ENCODE measurements at regions not wholly inside any gene's neighbourhood (a gene's known extent, or its start where the extent isn't known, plus 50 kb on each side); places are given as distances from the start of the nearest gene placed in this dataset.

- WGBS, result 87% methylated on average over 5 of the region's 5 CpGs
- no peak for TF ChIP-seq MAX (IDR thresholded peaks at IDR 0.05)
- no peak for TF ChIP-seq SP1 (IDR thresholded peaks at IDR 0.05)
- TF ChIP-seq GABPA (IDR thresholded peaks at IDR 0.05 in 1 of 2, conservative IDR thresholded peaks at IDR 0.05 in 1 of 2), result no peak
- TF ChIP-seq TAF1 (conservative IDR thresholded peaks at IDR 0.05), result no peak
- no peak for TF ChIP-seq YY1 (IDR thresholded peaks at IDR 0.05)
- no peak for TF ChIP-seq EGR1 (IDR thresholded peaks at IDR 0.05; ENCODE audit: low read depth in 2 of 2)
- TF ChIP-seq RAD21 (IDR thresholded peaks at IDR 0.05), result no peak
- TF ChIP-seq ATF3 (IDR thresholded peaks at IDR 0.05), result no peak
- no peak for TF ChIP-seq FOXA2 (IDR thresholded peaks at IDR 0.05)
- TF ChIP-seq, protein P1, sequence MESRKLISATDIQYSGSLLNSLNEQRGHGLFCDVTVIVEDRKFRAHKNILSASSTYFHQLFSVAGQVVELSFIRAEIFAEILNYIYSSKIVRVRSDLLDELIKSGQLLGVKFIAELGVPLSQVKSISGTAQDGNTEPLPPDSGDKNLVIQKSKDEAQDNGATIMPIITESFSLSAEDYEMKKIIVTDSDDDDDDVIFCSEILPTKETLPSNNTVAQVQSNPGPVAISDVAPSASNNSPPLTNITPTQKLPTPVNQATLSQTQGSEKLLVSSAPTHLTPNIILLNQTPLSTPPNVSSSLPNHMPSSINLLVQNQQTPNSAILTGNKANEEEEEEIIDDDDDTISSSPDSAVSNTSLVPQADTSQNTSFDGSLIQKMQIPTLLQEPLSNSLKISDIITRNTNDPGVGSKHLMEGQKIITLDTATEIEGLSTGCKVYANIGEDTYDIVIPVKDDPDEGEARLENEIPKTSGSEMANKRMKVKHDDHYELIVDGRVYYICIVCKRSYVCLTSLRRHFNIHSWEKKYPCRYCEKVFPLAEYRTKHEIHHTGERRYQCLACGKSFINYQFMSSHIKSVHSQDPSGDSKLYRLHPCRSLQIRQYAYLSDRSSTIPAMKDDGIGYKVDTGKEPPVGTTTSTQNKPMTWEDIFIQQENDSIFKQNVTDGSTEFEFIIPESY (IDR thresholded peaks at IDR 0.05), result no peak
- no peak for TF ChIP-seq REST (IDR thresholded peaks at IDR 0.05)
- no peak for TF ChIP-seq JUND (IDR thresholded peaks at IDR 0.05)
- TF ChIP-seq HNF4A (conservative IDR thresholded peaks at IDR 0.05), result no peak
- Histone ChIP-seq H3K36me3 (ENCODE audit: control insufficient read depth in 4 of 4, insufficient read depth in 3 of 4, low read depth in 1 of 4, low read length in 3 of 4) (no peaks in the 10 kb centered on the region), H3K4me3 (ENCODE audit: low read depth in 1 of 3, low read length in 3 of 3) (no peak overlapping the region), H3K9ac (ENCODE audit: low read depth in 1 of 2, low read length in 2 of 2) (no peak overlapping the region), H3K4me1 (ENCODE audit: control insufficient read depth in 4 of 4, insufficient read depth in 4 of 4, low read length in 3 of 4) (no peaks in the 10 kb centered on the region), H3K9me3 (ENCODE audit: control insufficient read depth in 4 of 4, low read length in 3 of 4) (no peaks in the 10 kb centered on the region), H3K27ac (ENCODE audit: low read depth in 1 of 2, low read length in 2 of 2) (no peak overlapping the region), H3K27me3 (ENCODE audit: control insufficient read depth in 4 of 4, insufficient read depth in 4 of 4, low read length in 3 of 4) (no peaks in the 10 kb centered on the region)
- no peak for DNase-seq (ENCODE audit: low spot score)
Measured at GRCh38 chr14:55904086-55904485, 214.1 kb upstream of the PELI2 start.

DNA sequence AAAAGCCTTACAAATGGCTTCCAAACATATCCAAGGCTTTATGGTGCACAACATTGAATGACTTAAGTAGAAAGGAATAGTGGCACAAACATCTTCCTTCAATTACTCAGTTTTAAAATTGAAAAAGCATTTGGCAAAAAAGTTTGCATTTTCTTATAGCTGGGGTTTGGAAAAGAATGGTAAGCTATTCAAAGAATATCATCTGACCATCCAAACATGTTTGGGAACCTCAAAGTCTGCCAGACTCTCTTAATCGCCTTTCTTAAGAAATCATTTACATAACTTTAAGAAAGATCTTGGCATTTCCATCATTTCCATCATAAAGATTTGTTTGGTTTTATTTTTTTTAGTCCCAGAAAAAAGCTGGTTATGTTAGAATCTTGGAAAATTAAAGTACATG is 210.1 kb upstream of the PELI2 start:
- Histone ChIP-seq H3K27me3 (ENCODE audit: control insufficient read depth in 4 of 4, insufficient read depth in 4 of 4, low read length in 3 of 4) (peaks cover 0 to 4% (median 1%) of the 10 kb centered on the region in 4 donors), H3K4me3 (ENCODE audit: low read depth in 1 of 3, low read length in 3 of 3) (no peak overlapping the region), H3K4me1 (ENCODE audit: control insufficient read depth in 4 of 4, insufficient read depth in 4 of 4, low read length in 3 of 4) (no peaks in the 10 kb centered on the region), H3K36me3 (ENCODE audit: control insufficient read depth in 4 of 4, insufficient read depth in 3 of 4, low read depth in 1 of 4, low read length in 3 of 4) (no peaks in the 10 kb centered on the region), H3K9ac (ENCODE audit: low read depth in 1 of 2, low read length in 2 of 2) (no peak overlapping the region), H3K9me3 (ENCODE audit: control insufficient read depth in 4 of 4, low read length in 3 of 4) (no peaks in the 10 kb centered on the region), H3K27ac (ENCODE audit: low read depth in 1 of 2, low read length in 2 of 2) (no peak overlapping the region)
- 87% methylated on average over 1 of the region's 1 CpG for WGBS
- no peak for DNase-seq (ENCODE audit: low spot score)
- TF ChIP-seq EGR1 (IDR thresholded peaks at IDR 0.05; ENCODE audit: low read depth in 2 of 2) (no peak), HNF4G (IDR thresholded peaks at IDR 0.05) (no peak), FOXA2 (IDR thresholded peaks at IDR 0.05) (no peak), YY1 (IDR thresholded peaks at IDR 0.05) (no peak), MAX (IDR thresholded peaks at IDR 0.05) (no peak), TAF1 (conservative IDR thresholded peaks at IDR 0.05) (no peak), RAD21 (IDR thresholded peaks at IDR 0.05) (no peak), FOXA1 (IDR thresholded peaks at IDR 0.05) (no peak), JUND (IDR thresholded peaks at IDR 0.05) (no peak), ATF3 (IDR thresholded peaks at IDR 0.05) (no peak), NR2F2 (IDR thresholded peaks at IDR 0.05) (no peak), GABPA (IDR thresholded peaks at IDR 0.05 in 1 of 2, conservative IDR thresholded peaks at IDR 0.05 in 1 of 2) (no peak), RXRA (IDR thresholded peaks at IDR 0.05) (no peak), HNF4A (conservative IDR thresholded peaks at IDR 0.05) (no peak), SP1 (IDR thresholded peaks at IDR 0.05) (no peak)
- TF ChIP-seq, protein P1 (IDR thresholded peaks at IDR 0.05), result no peak
- TF ChIP-seq, protein P2, sequence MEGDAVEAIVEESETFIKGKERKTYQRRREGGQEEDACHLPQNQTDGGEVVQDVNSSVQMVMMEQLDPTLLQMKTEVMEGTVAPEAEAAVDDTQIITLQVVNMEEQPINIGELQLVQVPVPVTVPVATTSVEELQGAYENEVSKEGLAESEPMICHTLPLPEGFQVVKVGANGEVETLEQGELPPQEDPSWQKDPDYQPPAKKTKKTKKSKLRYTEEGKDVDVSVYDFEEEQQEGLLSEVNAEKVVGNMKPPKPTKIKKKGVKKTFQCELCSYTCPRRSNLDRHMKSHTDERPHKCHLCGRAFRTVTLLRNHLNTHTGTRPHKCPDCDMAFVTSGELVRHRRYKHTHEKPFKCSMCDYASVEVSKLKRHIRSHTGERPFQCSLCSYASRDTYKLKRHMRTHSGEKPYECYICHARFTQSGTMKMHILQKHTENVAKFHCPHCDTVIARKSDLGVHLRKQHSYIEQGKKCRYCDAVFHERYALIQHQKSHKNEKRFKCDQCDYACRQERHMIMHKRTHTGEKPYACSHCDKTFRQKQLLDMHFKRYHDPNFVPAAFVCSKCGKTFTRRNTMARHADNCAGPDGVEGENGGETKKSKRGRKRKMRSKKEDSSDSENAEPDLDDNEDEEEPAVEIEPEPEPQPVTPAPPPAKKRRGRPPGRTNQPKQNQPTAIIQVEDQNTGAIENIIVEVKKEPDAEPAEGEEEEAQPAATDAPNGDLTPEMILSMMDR (IDR thresholded peaks at IDR 0.05; ENCODE audit: low read depth, low read length, missing input control), result no peak

Data from liver (tissue), 8 donors.